ENCODE measurements at regions not wholly inside any gene's neighbourhood (a gene's known extent, or its start where the extent isn't known, plus 50 kb on each side); places are given as distances from the start of the nearest gene placed in this dataset.

GRCh38 chr5:136629125-136629792, 263.9 kb upstream of the TRPC7 start:
- H3K27me3 Mint-ChIP-seq (ENCODE audit: low read depth), result no peaks in the 10 kb centered on the region
- H3K4me1 Mint-ChIP-seq (ENCODE audit: low read depth), result no peaks in the 10 kb centered on the region
- no peak for DNase-seq
- CTCF ChIA-PET, result no interaction called here
- H3K36me3 Mint-ChIP-seq (ENCODE audit: low read depth), result no peaks in the 10 kb centered on the region
- POLR2A ChIA-PET, result no interaction called here
- ATAC-seq, result no peak
- no peak overlapping the region for H3K4me3 Mint-ChIP-seq
- no peaks in the 10 kb centered on the region for H3K9me3 Mint-ChIP-seq (ENCODE audit: insufficient read depth)
- no peak overlapping the region for H3K27ac Mint-ChIP-seq

- ChIA-PET CTCF (no interaction called here), POLR2A (no interaction called here)
- Mint-ChIP-seq H3K9me3 (ENCODE audit: insufficient read depth) (no peaks in the 10 kb centered on the region), H3K4me3 (no peak overlapping the region), H3K36me3 (ENCODE audit: low read depth) (no peaks in the 10 kb centered on the region), H3K4me1 (ENCODE audit: low read depth) (no peaks in the 10 kb centered on the region), H3K27me3 (ENCODE audit: low read depth) (no peaks in the 10 kb centered on the region), H3K27ac (no peak overlapping the region)
- DNase-seq, result no peak
- ATAC-seq, result no peak
These were observed 261.2 kb upstream of the TRPC7 start for GRCh38 chr5:136626531-136626930.

- DNase-seq, result no peak
- H3K36me3 Mint-ChIP-seq (ENCODE audit: low read depth), result no peaks in the 10 kb centered on the region
These were observed 257.4 kb upstream of the TRPC7 start for GRCh38 chr5:136622747-136623146.

GRCh38 chr5:136621743-136622142, 256.4 kb upstream of the TRPC7 start:
- no peaks in the 10 kb centered on the region for H3K9me3 Mint-ChIP-seq (ENCODE audit: insufficient read depth)
- no peaks in the 10 kb centered on the region for H3K27me3 Mint-ChIP-seq (ENCODE audit: low read depth)
- no peak for DNase-seq
- no peak for ATAC-seq
- H3K36me3 Mint-ChIP-seq (ENCODE audit: low read depth), result no peaks in the 10 kb centered on the region
- no peak overlapping the region for H3K4me3 Mint-ChIP-seq
- ChIA-PET POLR2A (no interaction called here), CTCF (no interaction called here)
- no peak overlapping the region for H3K27ac Mint-ChIP-seq
- no peaks in the 10 kb centered on the region for H3K4me1 Mint-ChIP-seq (ENCODE audit: low read depth)

More at GRCh38 chr5:136622747-136623146, 257.4 kb upstream of the TRPC7 start:
- Mint-ChIP-seq H3K27ac (no peak overlapping the region), H3K4me3 (no peak overlapping the region), H3K27me3 (ENCODE audit: low read depth) (no peaks in the 10 kb centered on the region), H3K9me3 (ENCODE audit: insufficient read depth) (no peaks in the 10 kb centered on the region), H3K4me1 (ENCODE audit: low read depth) (no peaks in the 10 kb centered on the region)
- ChIA-PET CTCF (no interaction called here), POLR2A (no interaction called here)
- no peak for ATAC-seq

GRCh38 chr5:136620621-136621020, 255.3 kb upstream of the TRPC7 start:
- Mint-ChIP-seq H3K27me3 (ENCODE audit: low read depth) (no peaks in the 10 kb centered on the region), H3K36me3 (ENCODE audit: low read depth) (no peaks in the 10 kb centered on the region), H3K27ac (no peak overlapping the region), H3K4me1 (ENCODE audit: low read depth) (no peaks in the 10 kb centered on the region), H3K9me3 (ENCODE audit: insufficient read depth) (no peaks in the 10 kb centered on the region), H3K4me3 (no peak overlapping the region)
- DNase-seq (no peak), ATAC-seq (no peak)
- CTCF ChIA-PET, result interaction anchor here (0.8 kb wide), 1 partner anchor 419 kb away, joined by 3 read pairs; no protein-coding TSS in a partner anchor
- POLR2A ChIA-PET, result no interaction called here

- Mint-ChIP-seq H3K27ac (no peak overlapping the region), H3K9me3 (ENCODE audit: insufficient read depth) (no peaks in the 10 kb centered on the region), H3K27me3 (ENCODE audit: low read depth) (no peaks in the 10 kb centered on the region), H3K4me3 (no peak overlapping the region), H3K4me1 (ENCODE audit: low read depth) (no peaks in the 10 kb centered on the region), H3K36me3 (ENCODE audit: low read depth) (no peaks in the 10 kb centered on the region)
- ATAC-seq (no peak), DNase-seq (no peak)
- ChIA-PET CTCF (interaction anchor here (0.8 kb wide), 1 partner anchor 420 kb away, joined by 3 read pairs; no protein-coding TSS in a partner anchor), POLR2A (no interaction called here)
These were observed 254.7 kb upstream of the TRPC7 start for GRCh38 chr5:136620016-136620419.

GRCh38 chr5:136619556-136619955, 254.2 kb upstream of the TRPC7 start:
- ATAC-seq (no peak), DNase-seq (no peak)
- no peaks in the 10 kb centered on the region for H3K4me1 Mint-ChIP-seq (ENCODE audit: low read depth)
- ChIA-PET CTCF (no interaction called here), POLR2A (no interaction called here)
- no peaks in the 10 kb centered on the region for H3K27me3 Mint-ChIP-seq (ENCODE audit: low read depth)
- H3K9me3 Mint-ChIP-seq (ENCODE audit: insufficient read depth), result no peaks in the 10 kb centered on the region
- no peak overlapping the region for H3K27ac Mint-ChIP-seq
- H3K36me3 Mint-ChIP-seq (ENCODE audit: low read depth), result no peaks in the 10 kb centered on the region
- no peak overlapping the region for H3K4me3 Mint-ChIP-seq

GRCh38 chr5:136615251-136616119, 250.1 kb upstream of the TRPC7 start:
- no peak overlapping the region for H3K4me3 Mint-ChIP-seq

GRCh38 chr5:136613230-136613629, 247.9 kb upstream of the TRPC7 start:
- Mint-ChIP-seq H3K27me3 (ENCODE audit: low read depth) (no peaks in the 10 kb centered on the region), H3K4me3 (no peak overlapping the region), H3K36me3 (ENCODE audit: low read depth) (no peaks in the 10 kb centered on the region), H3K9me3 (ENCODE audit: insufficient read depth) (no peaks in the 10 kb centered on the region), H3K27ac (no peak overlapping the region), H3K4me1 (ENCODE audit: low read depth) (no peaks in the 10 kb centered on the region)
- ATAC-seq (no peak), DNase-seq (no peak)
- ChIA-PET POLR2A (no interaction called here), CTCF (no interaction called here)

More at GRCh38 chr5:136615251-136616119, 250.1 kb upstream of the TRPC7 start:
- CTCF ChIA-PET, result no interaction called here
- H3K27me3 Mint-ChIP-seq (ENCODE audit: low read depth), result no peaks in the 10 kb centered on the region
- ATAC-seq, result no peak
- no peaks in the 10 kb centered on the region for H3K36me3 Mint-ChIP-seq (ENCODE audit: low read depth)
- no peaks in the 10 kb centered on the region for H3K4me1 Mint-ChIP-seq (ENCODE audit: low read depth)
- no peak overlapping the region for H3K27ac Mint-ChIP-seq
- POLR2A ChIA-PET, result no interaction called here
- no peaks in the 10 kb centered on the region for H3K9me3 Mint-ChIP-seq (ENCODE audit: insufficient read depth)
- no peak for DNase-seq

- Mint-ChIP-seq H3K36me3 (ENCODE audit: low read depth) (no peaks in the 10 kb centered on the region), H3K4me3 (no peak overlapping the region), H3K4me1 (ENCODE audit: low read depth) (no peaks in the 10 kb centered on the region), H3K27me3 (ENCODE audit: low read depth) (no peaks in the 10 kb centered on the region), H3K27ac (no peak overlapping the region), H3K9me3 (ENCODE audit: insufficient read depth) (peaks cover 12% of the 10 kb centered on the region)
- DNase-seq, result no peak
- ATAC-seq, result no peak
- ChIA-PET POLR2A (no interaction called here), CTCF (no interaction called here)
These were observed 240.3 kb upstream of the TRPC7 start for GRCh38 chr5:136605638-136606037.

- ATAC-seq (no peak), DNase-seq (no peak)
- POLR2A ChIA-PET, result no interaction called here
- no peaks in the 10 kb centered on the region for H3K36me3 Mint-ChIP-seq (ENCODE audit: low read depth)
- H3K9me3 Mint-ChIP-seq (ENCODE audit: insufficient read depth), result peaks cover 17% of the 10 kb centered on the region
- H3K27me3 Mint-ChIP-seq (ENCODE audit: low read depth), result no peaks in the 10 kb centered on the region
- no peak overlapping the region for H3K4me3 Mint-ChIP-seq
- no peak overlapping the region for H3K27ac Mint-ChIP-seq
- CTCF ChIA-PET, result no interaction called here
- no peaks in the 10 kb centered on the region for H3K4me1 Mint-ChIP-seq (ENCODE audit: low read depth)
These were observed 235.0 kb upstream of the TRPC7 start for GRCh38 chr5:136600306-136600705.

- H3K4me1 Mint-ChIP-seq (ENCODE audit: low read depth), result no peaks in the 10 kb centered on the region
- DNase-seq (no peak), ATAC-seq (no peak)
- ChIA-PET CTCF (no interaction called here), POLR2A (no interaction called here)
- no peaks in the 10 kb centered on the region for H3K27me3 Mint-ChIP-seq (ENCODE audit: low read depth)
- no peak overlapping the region for H3K27ac Mint-ChIP-seq
- peaks cover 17% of the 10 kb centered on the region for H3K9me3 Mint-ChIP-seq (ENCODE audit: insufficient read depth)
- no peak overlapping the region for H3K4me3 Mint-ChIP-seq
- H3K36me3 Mint-ChIP-seq (ENCODE audit: low read depth), result no peaks in the 10 kb centered on the region
These were observed 233.6 kb upstream of the TRPC7 start for GRCh38 chr5:136598802-136599404.

All from activated CD8-positive, alpha-beta T cell treated with anti-CD3 and anti-CD28 coated beads, Interleukin-2, amount 10 ng/mL, durations not matched to agents 7 days and 5 days (primary cell).